Fibroblast of skin of abdomen (primary cell): ENCODE measurements at regions not wholly inside any gene's neighbourhood (a gene's known extent, or its start where the extent isn't known, plus 50 kb on each side); places are given as distances from the start of the nearest gene placed in this dataset.

Source experiments
- DNase-seq: peaks from one replicate; pipeline ENCODE4 v3.0.0-alpha.2; 2013

- DNase-seq: peak; percentile 28
Observed at GRCh38 chr12:67370979-67371378, 101.8 kb downstream of the CAND1 start.

- no peak for DNase-seq
Observed at GRCh38 chr12:67377021-67377420, 107.9 kb downstream of the CAND1 start.

- DNase-seq: no peak
Observed at GRCh38 chr12:67377541-67377940, 108.4 kb downstream of the CAND1 start.

GRCh38 chr12:67382241-67382871 lies 113.2 kb downstream of the CAND1 start:
- no peak for DNase-seq

- peak; percentile 22 for DNase-seq
Observed at GRCh38 chr12:67386869-67387565, 117.9 kb downstream of the CAND1 start.

- peak; percentile 26 for DNase-seq
Observed at GRCh38 chr12:67388331-67389138, 119.4 kb downstream of the CAND1 start.

- DNase-seq: no peak
Observed at GRCh38 chr12:67390273-67390672, 121.1 kb downstream of the CAND1 start.

GRCh38 chr12:67391034-67391433 lies 121.9 kb downstream of the CAND1 start:
- no peak for DNase-seq

- no peak for DNase-seq
Observed at GRCh38 chr12:67391656-67392055, 122.5 kb downstream of the CAND1 start.

GRCh38 chr12:67394550-67394949 lies 125.4 kb downstream of the CAND1 start:
- DNase-seq: peak; percentile 11

GRCh38 chr12:67400742-67401141 lies 131.6 kb downstream of the CAND1 start:
- DNase-seq: no peak

- DNase-seq: no peak
Observed at GRCh38 chr12:67410246-67410645, 141.1 kb downstream of the CAND1 start.

- no peak for DNase-seq
Observed at GRCh38 chr12:67410667-67411067, 141.5 kb downstream of the CAND1 start.

- no peak for DNase-seq
Observed at GRCh38 chr12:67411562-67411961, 142.4 kb downstream of the CAND1 start.

- DNase-seq: no peak
Observed at GRCh38 chr12:67413577-67413976, 144.4 kb downstream of the CAND1 start.

GRCh38 chr12:67414011-67414715 lies 145.0 kb downstream of the CAND1 start:
- DNase-seq: no peak

- DNase-seq: peak; percentile 54
Observed at GRCh38 chr12:67415473-67415872, 146.3 kb downstream of the CAND1 start.

- DNase-seq: no peak
Observed at GRCh38 chr12:67419810-67420209, 150.7 kb downstream of the CAND1 start.

- DNase-seq: no peak
Observed at GRCh38 chr12:67420506-67420905, 151.3 kb downstream of the CAND1 start.

- no peak for DNase-seq
Observed at GRCh38 chr12:67422081-67422480, 152.9 kb downstream of the CAND1 start.

GRCh38 chr12:67424784-67425183 lies 155.6 kb downstream of the CAND1 start:
- no peak for DNase-seq

GRCh38 chr12:67425394-67425793 lies 156.2 kb downstream of the CAND1 start:
- DNase-seq: no peak

- DNase-seq: peak; percentile 91
Observed at GRCh38 chr12:67426067-67426466, 156.9 kb downstream of the CAND1 start.
